K562 (cell line): ENCODE measurements at regions not wholly inside any gene's neighbourhood (a gene's known extent, or its start where the extent isn't known, plus 50 kb on each side); places are given as distances from the start of the nearest gene placed in this dataset.
A peak's percentile ranks its signal among the peaks of the same experiment; 100 is the strongest.

Experiments
- E4F1 ChIP-seq: fragments of 250-450 bp; sonication (Bioruptor Pico); IDR thresholded peaks from 2 replicates; pipeline ENCODE4 v1.5.0; 2021; ENCODE audit warnings: mild to moderate bottlenecking, borderline replicate concordance
- ID3 ChIP-seq, 2 experiments: fragments of 250-450 bp in 1 of 2; fragments of 450-650 bp in 1 of 2; sonication (Bioruptor Pico) in 1 of 2; IDR thresholded peaks; 2 replicates each; pipeline versions ENCODE4 v1.6.1 to v1.8.0; 2016 to 2021; ENCODE audit warnings: mild to moderate bottlenecking in 2 of 2, moderate library complexity in 2 of 2, missing compliant biosample characterization in 1 of 2, missing genetic modification characterization in 1 of 2
- NR2C1 ChIP-seq, 2 experiments: fragments of 450-650 bp; IDR thresholded peaks; 2 replicates each; pipeline ENCODE4 v1.6.1; 2017; ENCODE audit warnings: mild to moderate bottlenecking in 2 of 2, antibody characterized with exemption in 1 of 2, inconsistent platforms in 1 of 2, missing compliant biosample characterization in 1 of 2, missing genetic modification characterization in 1 of 2
- RB1 ChIP-seq: fragments of 450-650 bp; IDR thresholded peaks from 2 replicates; pipeline ENCODE4 v1.6.1; 2017; ENCODE audit warnings: low read depth, mild to moderate bottlenecking
- SRSF9 ChIP-seq: fragments of 200-400 bp; formaldehyde crosslinking; IDR thresholded peaks from 2 replicates; pipeline ENCODE4 v1.6.1; 2017; ENCODE audit warnings: low read depth, low read length, borderline replicate concordance
- WHSC1 ChIP-seq: IDR thresholded peaks from one replicate; pipeline ENCODE4 v1.6.1; 2012; ENCODE audit warnings: low read length, control low read depth, inconsistent platforms
- YY1 ChIP-seq, 3 experiments: IDR thresholded peaks; 2 replicates each; pipeline ENCODE4 v1.6.1; 2011; ENCODE audit warnings: low read length in 2 of 3, mild to moderate bottlenecking in 2 of 3, moderate library complexity in 2 of 3, borderline replicate concordance in 1 of 3, control low read depth in 1 of 3, low read depth in 1 of 3; ENCODE audit not compliant: insufficient read depth in 3 of 3, insufficient replicate concordance in 2 of 3, control insufficient read depth in 1 of 3, insufficient read length in 1 of 3; ENCODE audit errors: extremely low read depth in 1 of 3
- ZBTB40 ChIP-seq, 2 experiments: fragments of 450-650 bp in 1 of 2; sonication (generic) in 1 of 2; formaldehyde crosslinking in 1 of 2; IDR thresholded peaks; 2 replicates each; pipeline versions ENCODE4 v1.7.1 to v1.9.0; 2016 to 2022; ENCODE audit warnings: inconsistent platforms in 1 of 2, mild to moderate bottlenecking in 1 of 2, missing genetic modification reagents in 1 of 2
- ZNF197 ChIP-seq: fragments of 200-800 bp; sonication (Bioruptor generic); IDR thresholded peaks from 2 replicates; pipeline ENCODE4 v1.6.1; 2016; ENCODE audit warnings: low read depth, missing genetic modification characterization, missing compliant biosample characterization

GRCh38 chr2:171630812-171631626, 56.2 kb upstream of the DYNC1I2 start (continued):
- TF ChIP-seq E4F1 (CRISPR knock-in tag) (no peak), NR2C1 (IDR thresholded peaks at IDR 0.05) (peak; percentile 57), NR2C1 (tag; IDR thresholded peaks at IDR 0.05) (peak; percentile 77), YY1 (IDR thresholded peaks at IDR 0.05; ENCODE audit: borderline replicate concordance in 1 of 3, control insufficient read depth in 1 of 3, extremely low read depth in 1 of 3, insufficient read depth in 3 of 3, insufficient read length in 1 of 3, insufficient replicate concordance in 2 of 3, low read depth in 1 of 3, low read length in 2 of 3) (peak in 1 of 3 experiments; percentile 13), ZNF197 (peak; percentile 87), RB1 (peak; percentile 39; the same call in 1 of the 2 replicates), SRSF9 (no peak), ZBTB40 (IDR thresholded peaks at IDR 0.05) (no peak), ZBTB40 (CRISPR knock-in tag; IDR thresholded peaks at IDR 0.05) (no peak), ID3 (CRISPR knock-in tag; IDR thresholded peaks at IDR 0.05) (no peak), ID3 (tag; IDR thresholded peaks at IDR 0.05) (peak; percentile 86), WHSC1 (no peak)
